IMR-90 (cell line): ENCODE measurements at regions not wholly inside any gene's neighbourhood (a gene's known extent, or its start where the extent isn't known, plus 50 kb on each side); places are given as distances from the start of the nearest gene placed in this dataset.

ENCODE experiments used
- CEBPB ChIP-seq: IDR thresholded peaks from 2 replicates; pipeline ENCODE4 v1.6.1; 2012; ENCODE audit warnings: low read depth, low read length, improper control_type of control experiment
- POLR2A ChIP-seq: IDR thresholded peaks from 2 replicates; pipeline ENCODE4 v1.6.1; 2012; ENCODE audit warnings: mild to moderate bottlenecking, low read depth, low read length
- RCOR1 ChIP-seq: IDR thresholded peaks from 2 replicates; pipeline ENCODE4 v1.6.1; 2012; ENCODE audit warnings: mild to moderate bottlenecking, low read length, improper control_type of control experiment; ENCODE audit not compliant: insufficient replicate concordance
- RFX5 ChIP-seq: IDR thresholded peaks from 2 replicates; pipeline ENCODE4 v1.8.0; 2012; ENCODE audit warnings: low read depth, mild to moderate bottlenecking, low read length, moderate library complexity
- SMC3 ChIP-seq: fragments of 150-350 bp; IDR thresholded peaks from 2 replicates; pipeline ENCODE4 v1.6.1; 2016; ENCODE audit warnings: low read depth, mild to moderate bottlenecking, antibody characterized with exemption, low read length, moderate library complexity
- TF ChIP-seq, protein P1 (sequence below): conservative IDR thresholded peaks from 2 replicates; pipeline ENCODE4 v1.5.1; 2012; ENCODE audit warnings: mild to moderate bottlenecking, low read depth, low read length, improper control_type of control experiment

GRCh38 chr5:124823380-124823779 is 76.9 kb upstream of the ZNF608 start:
- TF ChIP-seq, protein P1, sequence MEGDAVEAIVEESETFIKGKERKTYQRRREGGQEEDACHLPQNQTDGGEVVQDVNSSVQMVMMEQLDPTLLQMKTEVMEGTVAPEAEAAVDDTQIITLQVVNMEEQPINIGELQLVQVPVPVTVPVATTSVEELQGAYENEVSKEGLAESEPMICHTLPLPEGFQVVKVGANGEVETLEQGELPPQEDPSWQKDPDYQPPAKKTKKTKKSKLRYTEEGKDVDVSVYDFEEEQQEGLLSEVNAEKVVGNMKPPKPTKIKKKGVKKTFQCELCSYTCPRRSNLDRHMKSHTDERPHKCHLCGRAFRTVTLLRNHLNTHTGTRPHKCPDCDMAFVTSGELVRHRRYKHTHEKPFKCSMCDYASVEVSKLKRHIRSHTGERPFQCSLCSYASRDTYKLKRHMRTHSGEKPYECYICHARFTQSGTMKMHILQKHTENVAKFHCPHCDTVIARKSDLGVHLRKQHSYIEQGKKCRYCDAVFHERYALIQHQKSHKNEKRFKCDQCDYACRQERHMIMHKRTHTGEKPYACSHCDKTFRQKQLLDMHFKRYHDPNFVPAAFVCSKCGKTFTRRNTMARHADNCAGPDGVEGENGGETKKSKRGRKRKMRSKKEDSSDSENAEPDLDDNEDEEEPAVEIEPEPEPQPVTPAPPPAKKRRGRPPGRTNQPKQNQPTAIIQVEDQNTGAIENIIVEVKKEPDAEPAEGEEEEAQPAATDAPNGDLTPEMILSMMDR: no peak
- TF ChIP-seq POLR2A: no peak
- TF ChIP-seq RCOR1: no peak
- TF ChIP-seq RFX5: no peak
- no peak for TF ChIP-seq SMC3
- no peak for TF ChIP-seq CEBPB
